Neuronal stem cell (in vitro differentiated cells): ENCODE measurements at regions not wholly inside any gene's neighbourhood (a gene's known extent, or its start where the extent isn't known, plus 50 kb on each side); places are given as distances from the start of the nearest gene placed in this dataset.

Experiments used
- DNase-seq: peaks from one replicate; pipeline ENCODE4 v3.0.0-alpha.2; 2013; ENCODE audit warnings: low spot score
- H2AFZ ChIP-seq: one replicate; pipeline ENCODE4 v1.6.1; 2013; ENCODE audit warnings: mild to moderate bottlenecking, low read length, inconsistent platforms
- H2AK5ac ChIP-seq: 2 replicates; pipeline ENCODE4 v1.6.1; 2013; ENCODE audit warnings: low read depth, mild to moderate bottlenecking, inconsistent platforms, low read length, moderate library complexity, mixed read lengths
- H2BK120ac ChIP-seq: 2 replicates; pipeline ENCODE4 v1.6.1; 2013; ENCODE audit warnings: low read depth, mild to moderate bottlenecking, inconsistent platforms, low read length, moderate library complexity, mixed read lengths
- H2BK12ac ChIP-seq: one replicate; pipeline ENCODE4 v1.6.1; 2013; ENCODE audit warnings: low read length, inconsistent platforms
- H2BK15ac ChIP-seq: 2 replicates; pipeline ENCODE4 v1.6.1; 2013; ENCODE audit warnings: mild to moderate bottlenecking, low read length, inconsistent platforms, mixed read lengths
- H2BK5ac ChIP-seq: one replicate; pipeline ENCODE4 v1.6.1; 2013; ENCODE audit warnings: inconsistent platforms, mild to moderate bottlenecking, low read length, moderate library complexity
- H3K14ac ChIP-seq: one replicate; pipeline ENCODE4 v1.6.1; 2013; ENCODE audit warnings: low read length, inconsistent platforms
- H3K18ac ChIP-seq: 2 replicates; pipeline ENCODE4 v1.6.1; 2013; ENCODE audit warnings: low read length, inconsistent platforms
- H3K23ac ChIP-seq: 2 replicates; pipeline ENCODE4 v1.6.1; 2013; ENCODE audit warnings: low read depth, mild to moderate bottlenecking, mixed read lengths, low read length, inconsistent platforms; ENCODE audit not compliant: poor library complexity
- H3K27ac ChIP-seq: replicated peaks from 3 replicates; pipeline ENCODE4 v1.5.1; 2013; ENCODE audit warnings: low read length, inconsistent platforms
- H3K27me3 ChIP-seq, 3 experiments: 2 replicates each; pipeline ENCODE4 v1.6.1; 2013; ENCODE audit warnings: low read length in 3 of 3, mild to moderate bottlenecking in 2 of 3, inconsistent platforms in 1 of 3, low read depth in 1 of 3, mixed read lengths in 1 of 3, moderate library complexity in 1 of 3; ENCODE audit not compliant: control insufficient read depth in 3 of 3, insufficient read depth in 3 of 3
- H3K36me3 ChIP-seq, 2 donors: replicated peaks in 1 of 2; 2 replicates each; pipeline ENCODE4 v1.6.1; 2013; ENCODE audit warnings: low read length in 2 of 2; ENCODE audit not compliant: control insufficient read depth in 2 of 2, insufficient read depth in 2 of 2
- H3K4ac ChIP-seq: 2 replicates; pipeline ENCODE4 v1.6.1; 2013; ENCODE audit warnings: inconsistent platforms, mild to moderate bottlenecking, low read length, moderate library complexity
- H3K4me1 ChIP-seq, 2 donors: 1 replicate in 1 of 2; 2 replicates in 1 of 2; pipeline ENCODE4 v1.6.1; 2013; ENCODE audit warnings: low read length in 2 of 2, low read depth in 1 of 2; ENCODE audit not compliant: control insufficient read depth in 2 of 2, insufficient read depth in 1 of 2
- H3K4me2 ChIP-seq: one replicate; pipeline ENCODE4 v1.6.1; 2013; ENCODE audit warnings: mild to moderate bottlenecking, low read length, inconsistent platforms; ENCODE audit not compliant: insufficient read depth, poor library complexity, severe bottlenecking
- H3K4me3 ChIP-seq, 2 donors: 2 replicates each; pipeline ENCODE4 v1.5.1; 2013; ENCODE audit warnings: low read length in 2 of 2, mild to moderate bottlenecking in 2 of 2, inconsistent platforms in 1 of 2, moderate library complexity in 1 of 2
- H3K79me1 ChIP-seq: one replicate; pipeline ENCODE4 v1.6.1; 2013; ENCODE audit warnings: low read depth, mild to moderate bottlenecking, inconsistent platforms, low read length, moderate library complexity
- H3K9ac ChIP-seq: one replicate; pipeline ENCODE4 v1.6.1; 2013; ENCODE audit warnings: mild to moderate bottlenecking, low read depth, low read length, inconsistent platforms; ENCODE audit not compliant: poor library complexity
- H3K9me3 ChIP-seq, 2 donors: replicated peaks in 1 of 2; 2 replicates each; pipeline versions ENCODE3 to v1.6.1; 2013; ENCODE audit warnings: low read length in 2 of 2, mild to moderate bottlenecking in 2 of 2, inconsistent platforms in 1 of 2, low read depth in 1 of 2, mixed read lengths in 1 of 2, moderate library complexity in 1 of 2; ENCODE audit not compliant: control insufficient read depth in 2 of 2, insufficient read depth in 1 of 2
- H4K8ac ChIP-seq: one replicate; pipeline ENCODE4 v1.6.1; 2013; ENCODE audit warnings: low read depth, mild to moderate bottlenecking, inconsistent platforms, low read length, moderate library complexity
- H4K91ac ChIP-seq: one replicate; pipeline ENCODE4 v1.6.1; 2013; ENCODE audit warnings: low read length, low read depth, mild to moderate bottlenecking, inconsistent platforms; ENCODE audit not compliant: poor library complexity
- whole genome bisulfite sequencing, 2 donors: extraction: QIAGEN DNeasy Blood & Tissue Kit; methylation state at CpG; one replicate each; pipeline ENCODE4 v1.1.7; 2013; ENCODE audit warnings: missing lambda C conversion rate in 2 of 2, mixed read lengths in 1 of 2; ENCODE audit not compliant: insufficient read length in 2 of 2, insufficient replicate concordance in 1 of 2; ENCODE audit errors: extremely low coverage in 2 of 2; 5-methylcytosine and 5-hydroxymethylcytosine counted together

- Histone ChIP-seq H3K27me3 (no peaks in the 10 kb centered on the region), H4K91ac (no peak overlapping the region), H3K23ac (no peak overlapping the region), H3K27ac (no peak overlapping the region), H2BK120ac (no peak overlapping the region), H3K4me1 (no peaks in the 10 kb centered on the region), H4K8ac (no peak overlapping the region), H3K4ac (no peak overlapping the region), H3K36me3 (no peaks in the 10 kb centered on the region), H3K9me3 (no peaks in the 10 kb centered on the region), H2AK5ac (no peak overlapping the region), H2BK5ac (no peak overlapping the region), H2BK15ac (no peak overlapping the region), H3K18ac (no peak overlapping the region), H3K4me3 (no peak overlapping the region), H3K14ac (no peak overlapping the region), H3K79me1 (no peaks in the 10 kb centered on the region), H2BK12ac (no peak overlapping the region), H2AFZ (no peak overlapping the region), H3K9ac (no peak overlapping the region), H3K4me2 (no peak overlapping the region)
- DNase-seq: no peak
- no CpG with 5 or more reads among the region's 1 CpG for WGBS, 2 donors
Observed at GRCh38 chr2:153623020-153623419, 144.5 kb upstream of the RPRM start.

GRCh38 chr2:153626676-153627075 is 148.1 kb upstream of the RPRM start:
- no CpG with 5 or more reads among the region's 2 CpGs for WGBS, 2 donors

GRCh38 chr2:153635494-153635893 is 156.9 kb upstream of the RPRM start:
- H3K9me3 ChIP-seq: no peaks in the 10 kb centered on the region
- H2BK5ac ChIP-seq: no peak overlapping the region
- H4K91ac ChIP-seq: no peak overlapping the region
- no peak overlapping the region for H3K4me2 ChIP-seq
- H3K14ac ChIP-seq: no peak overlapping the region
- H3K9ac ChIP-seq: no peak overlapping the region
- H3K27ac ChIP-seq: no peak overlapping the region
- H2AK5ac ChIP-seq: no peak overlapping the region
- H3K23ac ChIP-seq: no peak overlapping the region
- no peaks in the 10 kb centered on the region for H3K79me1 ChIP-seq
- no peak overlapping the region for H2BK12ac ChIP-seq
- no peak overlapping the region for H2AFZ ChIP-seq
- no peaks in the 10 kb centered on the region for H3K27me3 ChIP-seq
- H3K36me3 ChIP-seq: no peaks in the 10 kb centered on the region
- H3K18ac ChIP-seq: no peak overlapping the region
- DNase-seq: no peak
- H2BK15ac ChIP-seq: no peak overlapping the region
- H2BK120ac ChIP-seq: no peak overlapping the region
- H4K8ac ChIP-seq: no peak overlapping the region
- H3K4me1 ChIP-seq: no peaks in the 10 kb centered on the region
- no peak overlapping the region for H3K4ac ChIP-seq
- H3K4me3 ChIP-seq: no peak overlapping the region
- WGBS, 2 donors: no CpG with 5 or more reads among the region's 2 CpGs

More at GRCh38 chr2:153626676-153627075, 148.1 kb upstream of the RPRM start:
- H3K27ac ChIP-seq: no peak overlapping the region
- H3K14ac ChIP-seq: no peak overlapping the region
- H3K18ac ChIP-seq: no peak overlapping the region
- no peak overlapping the region for H3K4ac ChIP-seq
- H3K9ac ChIP-seq: no peak overlapping the region
- no peak overlapping the region for H2AFZ ChIP-seq
- H3K36me3 ChIP-seq: no peaks in the 10 kb centered on the region
- H4K8ac ChIP-seq: no peak overlapping the region
- H2BK12ac ChIP-seq: no peak overlapping the region
- no peak overlapping the region for H2AK5ac ChIP-seq
- no peak for DNase-seq
- H3K79me1 ChIP-seq: no peaks in the 10 kb centered on the region
- no peaks in the 10 kb centered on the region for H3K27me3 ChIP-seq
- no peak overlapping the region for H2BK15ac ChIP-seq
- H2BK120ac ChIP-seq: no peak overlapping the region
- H2BK5ac ChIP-seq: no peak overlapping the region
- H3K4me1 ChIP-seq: no peaks in the 10 kb centered on the region
- H3K23ac ChIP-seq: no peak overlapping the region
- H3K4me3 ChIP-seq: no peak overlapping the region
- H4K91ac ChIP-seq: no peak overlapping the region
- no peaks in the 10 kb centered on the region for H3K9me3 ChIP-seq
- H3K4me2 ChIP-seq: no peak overlapping the region

- no peak overlapping the region for H4K8ac ChIP-seq
- no peak overlapping the region for H3K4ac ChIP-seq
- no peak overlapping the region for H4K91ac ChIP-seq
- H2AK5ac ChIP-seq: no peak overlapping the region
- H3K4me3 ChIP-seq: no peak overlapping the region
- no peaks in the 10 kb centered on the region for H3K4me1 ChIP-seq
- H3K9ac ChIP-seq: no peak overlapping the region
- no peak overlapping the region for H3K14ac ChIP-seq
- H3K79me1 ChIP-seq: no peaks in the 10 kb centered on the region
- H2BK5ac ChIP-seq: no peak overlapping the region
- H3K23ac ChIP-seq: no peak overlapping the region
- H3K27me3 ChIP-seq: no peaks in the 10 kb centered on the region
- no peaks in the 10 kb centered on the region for H3K36me3 ChIP-seq
- no peak overlapping the region for H2BK12ac ChIP-seq
- no peak for DNase-seq
- H3K4me2 ChIP-seq: no peak overlapping the region
- H3K27ac ChIP-seq: no peak overlapping the region
- H3K18ac ChIP-seq: no peak overlapping the region
- no peaks in the 10 kb centered on the region for H3K9me3 ChIP-seq
- no CpG with 5 or more reads among the region's 2 CpGs for WGBS, 2 donors
- no peak overlapping the region for H2BK120ac ChIP-seq
- H2BK15ac ChIP-seq: no peak overlapping the region
- H2AFZ ChIP-seq: no peak overlapping the region
Observed at GRCh38 chr2:153641046-153641445, 162.5 kb upstream of the RPRM start.
